RWPE2 (cell line): ENCODE measurements at regions not wholly inside any gene's neighbourhood (a gene's known extent, or its start where the extent isn't known, plus 50 kb on each side); places are given as distances from the start of the nearest gene placed in this dataset.

Source experiments
- ATAC-seq: fragments of 200-7000 bp; cut with Tn5 transposase; 3 replicates; pipeline ENCODE4 v1.9.1; 2021; ENCODE audit warnings: low read depth
- DNase-seq: peaks from one replicate; pipeline ENCODE4 v3.0.0-alpha.2; 2020; ENCODE audit warnings: low spot score
- H3K27ac ChIP-seq: fragments of 450-650 bp; 2 replicates; pipeline ENCODE4 v1.5.1; 2017; ENCODE audit warnings: mild to moderate bottlenecking; ENCODE audit not compliant: poor library complexity, severe bottlenecking
- H3K27me3 ChIP-seq: fragments of 250-450 bp; sonication (Bioruptor Pico); 2 replicates; pipeline ENCODE4 v1.5.1; 2021; ENCODE audit warnings: mild to moderate bottlenecking, moderate library complexity; ENCODE audit not compliant: insufficient read depth, poor library complexity, severe bottlenecking
- H3K36me3 ChIP-seq: fragments of 250-450 bp; sonication (Bioruptor Pico); 2 replicates; pipeline ENCODE4 v1.5.1; 2020; ENCODE audit warnings: low read depth, mild to moderate bottlenecking, moderate library complexity
- H3K4me1 ChIP-seq: fragments of 250-450 bp; sonication (Bioruptor Pico); 2 replicates; pipeline ENCODE4 v1.5.1; 2021; ENCODE audit warnings: mild to moderate bottlenecking, moderate library complexity; ENCODE audit not compliant: insufficient read depth, poor library complexity, severe bottlenecking
- H3K4me3 ChIP-seq: fragments of 250-450 bp; sonication (Bioruptor Pico); 2 replicates; pipeline ENCODE4 v1.5.1; 2021; ENCODE audit warnings: mild to moderate bottlenecking, moderate library complexity; ENCODE audit not compliant: severe bottlenecking
- H3K9me3 ChIP-seq: fragments of 250-450 bp; sonication (Bioruptor Pico); 2 replicates; pipeline ENCODE4 v1.5.1; 2021; ENCODE audit warnings: mild to moderate bottlenecking, moderate library complexity; ENCODE audit not compliant: severe bottlenecking
- CTCF ChIP-seq: fragments of 450-650 bp; IDR thresholded peaks from one replicate; pipeline ENCODE4 v1.5.1; 2017; ENCODE audit warnings: mild to moderate bottlenecking, moderate library complexity; ENCODE audit not compliant: poor library complexity, severe bottlenecking

DNA sequence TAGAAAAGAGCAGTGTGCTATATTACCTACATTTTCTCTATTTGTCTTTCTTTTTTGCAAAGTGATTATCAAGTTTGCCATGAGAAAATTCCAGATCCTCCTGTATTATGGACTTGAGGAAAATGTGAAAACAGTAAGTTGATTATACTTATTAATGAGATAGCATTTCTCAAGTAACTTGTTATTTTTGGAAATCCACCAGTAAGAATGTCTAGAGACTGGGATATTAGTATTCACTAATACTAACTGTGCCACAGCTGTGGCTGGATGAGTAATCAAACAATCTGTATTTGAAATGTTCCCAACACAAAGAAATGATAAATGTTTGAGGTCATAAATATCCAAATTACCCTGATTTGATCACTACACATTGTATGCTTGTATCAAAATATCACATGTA is 147.0 kb upstream of the CTSO start:
- H3K27ac ChIP-seq = no peak overlapping the region
- ATAC-seq = no peak
- TF ChIP-seq CTCF = no peak

DNA sequence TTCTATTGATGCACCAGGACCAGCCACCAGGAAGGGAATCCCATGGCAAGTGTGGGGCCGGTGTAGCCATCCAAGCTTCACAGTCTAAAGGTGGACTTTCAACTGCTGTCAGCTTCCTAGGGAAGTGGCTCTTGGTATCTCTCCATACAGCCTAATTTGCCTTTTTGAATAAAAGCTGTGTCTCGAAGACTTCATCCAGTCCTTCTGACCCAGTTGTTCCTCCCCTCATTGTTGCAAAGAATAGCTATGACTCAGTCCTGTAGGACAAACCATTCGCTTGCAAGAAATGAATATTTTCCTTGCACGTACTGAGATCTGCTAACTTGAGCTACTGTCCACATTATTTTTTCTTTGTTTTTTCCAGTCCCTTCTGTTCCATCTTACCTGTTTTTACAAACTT is 145.1 kb upstream of the CTSO start:
- H3K27me3 ChIP-seq = no peaks in the 10 kb centered on the region
- ATAC-seq (no peak), DNase-seq (no peak)
- no peaks in the 10 kb centered on the region for H3K9me3 ChIP-seq
- H3K4me1 ChIP-seq = no peaks in the 10 kb centered on the region
- no peak for TF ChIP-seq CTCF
- no peak overlapping the region for H3K27ac ChIP-seq
- H3K4me3 ChIP-seq = no peak overlapping the region
- H3K36me3 ChIP-seq = no peaks in the 10 kb centered on the region

More for the DNA sequence above, 147.0 kb upstream of the CTSO start:
- Histone ChIP-seq H3K36me3 (no peaks in the 10 kb centered on the region), H3K27me3 (no peaks in the 10 kb centered on the region), H3K9me3 (no peaks in the 10 kb centered on the region), H3K4me1 (no peaks in the 10 kb centered on the region), H3K4me3 (no peak overlapping the region)
- DNase-seq = no peak

DNA sequence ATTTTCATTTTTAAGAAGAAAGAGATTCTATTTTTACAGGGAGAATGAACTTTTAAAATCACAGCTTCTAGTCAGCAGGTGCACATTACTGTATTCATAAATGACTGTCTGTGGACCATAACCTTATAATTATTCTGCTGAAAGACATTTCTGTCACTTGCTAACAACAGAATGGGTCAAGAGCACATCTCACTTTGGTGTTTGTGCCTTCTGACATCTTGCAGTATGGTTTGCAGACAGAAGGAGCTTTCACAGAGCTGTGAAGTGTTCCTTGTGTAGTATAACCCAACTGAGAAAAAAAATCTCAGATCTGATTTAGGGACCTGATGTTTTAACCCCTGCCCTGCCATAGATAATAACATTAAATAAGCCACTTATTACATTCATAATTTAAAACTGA is 131.4 kb upstream of the CTSO start:
- no peak for TF ChIP-seq CTCF
- DNase-seq (no peak), ATAC-seq (no peak)

GRCh38 chr4:156084373-156084772 is 130.7 kb upstream of the CTSO start:
- Histone ChIP-seq H3K27me3 (no peaks in the 10 kb centered on the region), H3K27ac (no peak overlapping the region), H3K36me3 (no peaks in the 10 kb centered on the region), H3K4me3 (no peak overlapping the region), H3K4me1 (no peaks in the 10 kb centered on the region), H3K9me3 (no peaks in the 10 kb centered on the region)
- DNase-seq (no peak), ATAC-seq (no peak)
- TF ChIP-seq CTCF = no peak

More for the DNA sequence above, 131.4 kb upstream of the CTSO start:
- H3K27ac ChIP-seq = no peak overlapping the region
- no peak overlapping the region for H3K4me3 ChIP-seq
- H3K9me3 ChIP-seq = no peaks in the 10 kb centered on the region
- no peaks in the 10 kb centered on the region for H3K4me1 ChIP-seq
- H3K27me3 ChIP-seq = no peaks in the 10 kb centered on the region
- H3K36me3 ChIP-seq = no peaks in the 10 kb centered on the region

DNA sequence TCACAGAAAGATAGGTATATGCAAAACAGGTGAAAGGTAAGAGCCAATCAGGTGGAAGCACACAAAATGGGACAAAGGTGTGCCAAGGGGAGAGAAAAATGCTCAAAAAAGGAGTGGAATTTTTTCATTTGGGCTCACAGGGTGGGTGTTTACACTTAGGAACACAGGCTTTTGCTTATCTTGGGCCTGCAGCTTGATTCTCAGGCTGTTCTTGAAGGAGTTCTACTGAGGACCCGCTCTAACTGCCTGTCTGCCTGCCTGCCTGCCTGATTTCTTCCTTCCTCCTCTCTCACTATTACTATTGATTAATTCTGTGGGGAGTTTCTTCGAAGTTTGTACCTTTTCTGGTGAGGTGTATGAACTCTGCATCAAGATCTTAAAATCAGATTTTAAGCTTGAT is 120.3 kb upstream of the CTSO start:
- no peaks in the 10 kb centered on the region for H3K27me3 ChIP-seq
- no peak overlapping the region for H3K27ac ChIP-seq
- no peak overlapping the region for H3K4me3 ChIP-seq
- ATAC-seq = no peak
- DNase-seq = no peak
- no peak for TF ChIP-seq CTCF
- H3K36me3 ChIP-seq = no peaks in the 10 kb centered on the region
- H3K4me1 ChIP-seq = no peaks in the 10 kb centered on the region
- H3K9me3 ChIP-seq = no peaks in the 10 kb centered on the region
